ENCODE measurements at regions not wholly inside any gene's neighbourhood (a gene's known extent, or its start where the extent isn't known, plus 50 kb on each side); places are given as distances from the start of the nearest gene placed in this dataset.

GRCh38 chr11:69575296-69576068 lies 65.5 kb upstream of the CCND1 start:
- TF ChIP-seq CTCF (IDR thresholded peaks at IDR 0.05) (no peak), GATA3 (IDR thresholded peaks at IDR 0.05; ENCODE audit: borderline replicate concordance) (no peak), MAZ (IDR thresholded peaks at IDR 0.05; ENCODE audit: borderline replicate concordance, low read depth, low read length) (no peak), TP53 (CRISPR knock-in tag; IDR thresholded peaks at IDR 0.05) (no peak), EP300 (IDR thresholded peaks at IDR 0.05) (no peak), KDM1A (IDR thresholded peaks at IDR 0.05; ENCODE audit: low read depth) (no peak)
